ES-I3 (cell line): ENCODE measurements at regions not wholly inside any gene's neighbourhood (a gene's known extent, or its start where the extent isn't known, plus 50 kb on each side); places are given as distances from the start of the nearest gene placed in this dataset.

ENCODE experiments used
- H3K36me3 ChIP-seq: 2 replicates; pipeline ENCODE4 v1.6.1; 2013; ENCODE audit warnings: mild to moderate bottlenecking, low read length, control low read depth, moderate library complexity; ENCODE audit not compliant: insufficient read depth
- H3K4me1 ChIP-seq: 2 replicates; pipeline ENCODE4 v1.6.1; 2013; ENCODE audit warnings: mild to moderate bottlenecking, control low read depth, low read length; ENCODE audit not compliant: insufficient read depth
- H3K9ac ChIP-seq: 2 replicates; pipeline ENCODE4 v1.6.1; 2013; ENCODE audit warnings: low read depth, mild to moderate bottlenecking, low read length, moderate library complexity
- H3K9me3 ChIP-seq: 2 replicates; pipeline ENCODE4 v1.6.1; 2013; ENCODE audit warnings: mild to moderate bottlenecking, low read length, moderate library complexity; ENCODE audit not compliant: control insufficient read depth, insufficient read depth

- no peaks in the 10 kb centered on the region for H3K36me3 ChIP-seq
- no peak overlapping the region for H3K9ac ChIP-seq
- H3K4me1 ChIP-seq: no peaks in the 10 kb centered on the region
- H3K9me3 ChIP-seq: no peaks in the 10 kb centered on the region; the same call in 1 of the 2 replicates
Measured at GRCh38 chr2:33859811-33860461, 260.8 kb upstream of the FAM98A start.

GRCh38 chr2:33859176-33859575 is 260.1 kb upstream of the FAM98A start:
- H3K36me3 ChIP-seq: no peaks in the 10 kb centered on the region
- no peak overlapping the region for H3K9ac ChIP-seq
- no peaks in the 10 kb centered on the region for H3K4me1 ChIP-seq
- no peaks in the 10 kb centered on the region; the same call in 1 of the 2 replicates for H3K9me3 ChIP-seq

- Histone ChIP-seq H3K4me1 (no peaks in the 10 kb centered on the region), H3K9ac (no peak overlapping the region), H3K9me3 (peaks cover 9% of the 10 kb centered on the region), H3K36me3 (no peaks in the 10 kb centered on the region)
Measured at GRCh38 chr2:33848486-33848885, 249.4 kb upstream of the FAM98A start.

- Histone ChIP-seq H3K9me3 (no peaks in the 10 kb centered on the region; the same call in 1 of the 2 replicates), H3K4me1 (no peaks in the 10 kb centered on the region), H3K36me3 (no peaks in the 10 kb centered on the region), H3K9ac (no peak overlapping the region)
Measured at GRCh38 chr2:33839791-33840190, 240.7 kb upstream of the FAM98A start.

- Histone ChIP-seq H3K9ac (no peak overlapping the region), H3K9me3 (no peaks in the 10 kb centered on the region; the same call in 1 of the 2 replicates), H3K4me1 (no peaks in the 10 kb centered on the region), H3K36me3 (no peaks in the 10 kb centered on the region)
Measured at GRCh38 chr2:33836628-33837027, 237.5 kb upstream of the FAM98A start.

GRCh38 chr2:33835911-33836310 is 236.8 kb upstream of the FAM98A start:
- H3K4me1 ChIP-seq: no peaks in the 10 kb centered on the region

GRCh38 chr2:33822964-33823363 is 223.9 kb upstream of the FAM98A start:
- Histone ChIP-seq H3K9me3 (no peaks in the 10 kb centered on the region), H3K4me1 (no peaks in the 10 kb centered on the region), H3K9ac (no peak overlapping the region), H3K36me3 (no peaks in the 10 kb centered on the region)

More at GRCh38 chr2:33835911-33836310, 236.8 kb upstream of the FAM98A start:
- Histone ChIP-seq H3K36me3 (no peaks in the 10 kb centered on the region), H3K9ac (no peak overlapping the region), H3K9me3 (no peaks in the 10 kb centered on the region; the same call in 1 of the 2 replicates)

GRCh38 chr2:33812707-33813106 is 213.6 kb upstream of the FAM98A start:
- H3K9me3 ChIP-seq: no peaks in the 10 kb centered on the region
- no peaks in the 10 kb centered on the region for H3K36me3 ChIP-seq
- peaks cover 12% of the 10 kb centered on the region for H3K4me1 ChIP-seq
- H3K9ac ChIP-seq: no peak overlapping the region

GRCh38 chr2:33810046-33810835 is 211.1 kb upstream of the FAM98A start:
- H3K36me3 ChIP-seq: no peaks in the 10 kb centered on the region
- no peak overlapping the region for H3K9ac ChIP-seq
- peaks cover 12% of the 10 kb centered on the region for H3K4me1 ChIP-seq
- H3K9me3 ChIP-seq: no peaks in the 10 kb centered on the region

GRCh38 chr2:33806041-33806440 is 206.9 kb upstream of the FAM98A start:
- Histone ChIP-seq H3K36me3 (no peaks in the 10 kb centered on the region), H3K9ac (no peak overlapping the region), H3K4me1 (peaks cover 7% of the 10 kb centered on the region), H3K9me3 (no peaks in the 10 kb centered on the region)

- H3K36me3 ChIP-seq: no peaks in the 10 kb centered on the region
- no peaks in the 10 kb centered on the region for H3K4me1 ChIP-seq
- no peak overlapping the region for H3K9ac ChIP-seq
- H3K9me3 ChIP-seq: no peaks in the 10 kb centered on the region
Measured at GRCh38 chr2:33804155-33804554, 205.1 kb upstream of the FAM98A start.

- no peaks in the 10 kb centered on the region for H3K36me3 ChIP-seq
- no peaks in the 10 kb centered on the region for H3K4me1 ChIP-seq
- no peak overlapping the region for H3K9ac ChIP-seq
- no peaks in the 10 kb centered on the region for H3K9me3 ChIP-seq
Measured at GRCh38 chr2:33796511-33796910, 197.4 kb upstream of the FAM98A start.

GRCh38 chr2:33791625-33792024 is 192.5 kb upstream of the FAM98A start:
- Histone ChIP-seq H3K9me3 (no peaks in the 10 kb centered on the region), H3K4me1 (no peaks in the 10 kb centered on the region), H3K36me3 (no peaks in the 10 kb centered on the region), H3K9ac (no peak overlapping the region)

GRCh38 chr2:33788044-33788443 is 188.9 kb upstream of the FAM98A start:
- Histone ChIP-seq H3K36me3 (no peaks in the 10 kb centered on the region), H3K4me1 (no peaks in the 10 kb centered on the region), H3K9me3 (no peaks in the 10 kb centered on the region), H3K9ac (no peak overlapping the region)

GRCh38 chr2:33786881-33787280 is 187.8 kb upstream of the FAM98A start:
- no peaks in the 10 kb centered on the region for H3K36me3 ChIP-seq
- no peaks in the 10 kb centered on the region for H3K9me3 ChIP-seq
- no peak overlapping the region for H3K9ac ChIP-seq
- no peaks in the 10 kb centered on the region for H3K4me1 ChIP-seq
